GM23338 (cell line): ENCODE measurements at regions not wholly inside any gene's neighbourhood (a gene's known extent, or its start where the extent isn't known, plus 50 kb on each side); places are given as distances from the start of the nearest gene placed in this dataset.

ENCODE experiments used
- ATAC-seq: fragments of 200-7000 bp; cut with Tn5 transposase; 3 replicates; pipeline ENCODE4 v1.9.1; 2020
- DNase-seq: peaks from one replicate; pipeline ENCODE4 v3.0.0-alpha.2; 2015; ENCODE audit warnings: low spot score
- H2AFZ ChIP-seq: fragments of 200-600 bp; sonication (generic); 2 replicates; pipeline ENCODE4 v1.8.0; 2016; ENCODE audit warnings: antibody characterized with exemption, mild to moderate bottlenecking, moderate library complexity
- H3F3A ChIP-seq: fragments of 200-600 bp; sonication (generic); replicated peaks from 2 replicates; pipeline ENCODE4 v1.8.0; 2017; ENCODE audit warnings: antibody characterized with exemption, mixed run types, low read depth
- H3K27ac ChIP-seq: fragments of 200-600 bp; sonication (generic); 2 replicates; pipeline ENCODE4 v1.6.1; 2016; ENCODE audit warnings: low read depth
- H3K27me3 ChIP-seq: fragments of 200-600 bp; sonication (generic); 2 replicates; pipeline ENCODE4 v1.8.0; 2016; ENCODE audit warnings: mild to moderate bottlenecking, mixed run types, moderate library complexity; ENCODE audit not compliant: insufficient read depth
- H3K36me3 ChIP-seq: fragments of 200-600 bp; sonication (generic); 2 replicates; pipeline ENCODE4 v1.8.0; 2016; ENCODE audit warnings: mild to moderate bottlenecking; ENCODE audit not compliant: insufficient read depth
- H3K4me1 ChIP-seq: fragments of 200-600 bp; sonication (generic); 2 replicates; pipeline ENCODE4 v1.8.0; 2016; ENCODE audit warnings: mild to moderate bottlenecking, moderate library complexity; ENCODE audit not compliant: insufficient read depth
- H3K4me2 ChIP-seq: fragments of 200-600 bp; sonication (generic); 2 replicates; pipeline ENCODE4 v1.7.1; 2017; ENCODE audit warnings: mixed run types
- H3K4me3 ChIP-seq: fragments of 200-600 bp; sonication (generic); 2 replicates; pipeline ENCODE4 v1.6.1; 2016; ENCODE audit warnings: mixed run types
- H3K79me2 ChIP-seq: fragments of 200-600 bp; sonication (generic); replicated peaks from 2 replicates; pipeline ENCODE4 v1.8.0; 2017; ENCODE audit warnings: mild to moderate bottlenecking; ENCODE audit not compliant: insufficient read depth
- H3K9me2 ChIP-seq: fragments of 200-600 bp; sonication (generic); 2 replicates; pipeline ENCODE4 v1.8.0; 2017; ENCODE audit not compliant: insufficient read depth
- H4K20me1 ChIP-seq: fragments of 200-600 bp; sonication (generic); replicated peaks from 2 replicates; pipeline ENCODE4 v1.8.0; 2017; ENCODE audit warnings: mild to moderate bottlenecking; ENCODE audit not compliant: insufficient read depth
- H3K27ac Mint-ChIP-seq: 2 replicates; pipeline ENCODE4 v1.8.0; 2020; ENCODE audit warnings: inconsistent platforms, mild to moderate bottlenecking, moderate library complexity, mixed read lengths
- H3K27me3 Mint-ChIP-seq: 3 replicates; pipeline ENCODE4 v1.8.0; 2022; ENCODE audit warnings: low read depth, mild to moderate bottlenecking, moderate library complexity, mixed read lengths, inconsistent platforms; ENCODE audit not compliant: insufficient read depth, poor library complexity
- H3K36me3 Mint-ChIP-seq: 3 replicates; pipeline ENCODE4 v1.8.0; 2021; ENCODE audit warnings: low read depth, mild to moderate bottlenecking, inconsistent platforms, moderate library complexity, mixed read lengths
- H3K4me1 Mint-ChIP-seq: 3 replicates; pipeline ENCODE4 v1.8.0; 2020; ENCODE audit warnings: mild to moderate bottlenecking, inconsistent platforms, mixed read lengths
- H3K4me3 Mint-ChIP-seq: 3 replicates; pipeline ENCODE4 v1.8.0; 2021; ENCODE audit warnings: moderate library complexity, mild to moderate bottlenecking, inconsistent platforms, mixed read lengths
- H3K9me3 Mint-ChIP-seq: 3 replicates; pipeline ENCODE4 v1.8.0; 2020; ENCODE audit warnings: moderate library complexity, mild to moderate bottlenecking, inconsistent platforms, mixed read lengths
- EZH2 ChIP-seq: fragments of 200-600 bp; sonication (generic); IDR thresholded peaks from one replicate; pipeline ENCODE4 v1.8.0; 2017; ENCODE audit warnings: antibody characterized with exemption, mild to moderate bottlenecking, low read depth; ENCODE audit not compliant: unreplicated experiment
- EZH2phosphoT487 ChIP-seq: fragments of 200-600 bp; sonication (generic); IDR thresholded peaks from one replicate; pipeline ENCODE4 v1.8.1; 2018; ENCODE audit warnings: antibody characterized with exemption; ENCODE audit not compliant: unreplicated experiment
- REST ChIP-seq: IDR thresholded peaks from one replicate; pipeline ENCODE4 v1.6.1; 2018; ENCODE audit warnings: antibody characterized with exemption; ENCODE audit not compliant: unreplicated experiment
- STAT1 ChIP-seq: IDR thresholded peaks from one replicate; pipeline ENCODE4 v1.6.1; 2016; ENCODE audit warnings: antibody characterized with exemption; ENCODE audit not compliant: unreplicated experiment
- ZNF114 ChIP-seq: fragments of 250-450 bp; sonication (Bioruptor Pico); IDR thresholded peaks from 2 replicates; pipeline ENCODE4 v1.5.0; 2020; ENCODE audit warnings: mild to moderate bottlenecking, moderate library complexity
- TF ChIP-seq, protein P1 (sequence below): IDR thresholded peaks from 2 replicates; pipeline ENCODE4 v1.6.1; 2016; ENCODE audit warnings: antibody characterized with exemption

DNA sequence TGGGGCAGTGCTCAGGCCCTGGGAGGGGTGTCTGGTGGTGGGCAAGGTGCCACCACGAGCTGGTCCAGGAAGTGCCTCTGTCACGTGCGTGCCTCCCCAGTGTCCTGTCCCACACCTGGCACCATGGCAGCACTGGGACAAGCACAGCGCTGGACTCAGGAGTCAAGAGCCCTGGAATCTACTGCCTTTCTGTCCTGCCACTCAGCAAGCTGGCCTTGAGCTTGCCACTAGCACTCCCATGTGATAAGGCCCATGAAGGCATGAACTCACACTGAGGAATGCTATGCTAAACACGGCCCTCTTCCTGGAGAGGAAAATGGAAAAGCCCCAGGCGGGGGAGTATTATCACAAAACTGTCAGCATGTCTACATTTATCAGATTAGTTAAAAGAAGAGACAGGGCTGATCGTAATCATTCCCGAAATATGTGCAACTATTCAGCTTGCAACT lies 50.7 kb upstream of the SLC35C1 start:
- Mint-ChIP-seq H3K9me3 (no peaks in the 10 kb centered on the region; the same call in 2 of the 3 replicates), H3K4me1 (peaks cover 55% of the 10 kb centered on the region), H3K27ac (no peak overlapping the region), H3K36me3 (no peaks in the 10 kb centered on the region), H3K4me3 (no peak overlapping the region), H3K27me3 (peaks cover 7% of the 10 kb centered on the region)
- Histone ChIP-seq H3K79me2 (no peaks in the 10 kb centered on the region), H3K27me3 (no peaks in the 10 kb centered on the region), H3K4me3 (no peak overlapping the region), H3K9me2 (no peaks in the 10 kb centered on the region), H3K4me2 (no peak overlapping the region), H4K20me1 (no peaks in the 10 kb centered on the region), H3K36me3 (no peaks in the 10 kb centered on the region), H3K4me1 (peaks cover 14% of the 10 kb centered on the region; the same call in 1 of the 2 replicates), H3F3A (0 out of 2 replicates have a peak, but pooled peaks cover 3% of the 10 kb centered on the region), H3K27ac (no peak overlapping the region), H2AFZ (no peak overlapping the region; the same call in 1 of the 2 replicates)
- TF ChIP-seq EZH2 = no peak
- no peak for TF ChIP-seq REST
- TF ChIP-seq, protein P1, sequence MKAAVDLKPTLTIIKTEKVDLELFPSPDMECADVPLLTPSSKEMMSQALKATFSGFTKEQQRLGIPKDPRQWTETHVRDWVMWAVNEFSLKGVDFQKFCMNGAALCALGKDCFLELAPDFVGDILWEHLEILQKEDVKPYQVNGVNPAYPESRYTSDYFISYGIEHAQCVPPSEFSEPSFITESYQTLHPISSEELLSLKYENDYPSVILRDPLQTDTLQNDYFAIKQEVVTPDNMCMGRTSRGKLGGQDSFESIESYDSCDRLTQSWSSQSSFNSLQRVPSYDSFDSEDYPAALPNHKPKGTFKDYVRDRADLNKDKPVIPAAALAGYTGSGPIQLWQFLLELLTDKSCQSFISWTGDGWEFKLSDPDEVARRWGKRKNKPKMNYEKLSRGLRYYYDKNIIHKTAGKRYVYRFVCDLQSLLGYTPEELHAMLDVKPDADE = no peak
- no peak for TF ChIP-seq STAT1
- TF ChIP-seq ZNF114 (CRISPR knock-in tag) = no peak
- no peak for TF ChIP-seq EZH2phosphoT487
- ATAC-seq (no peak), DNase-seq (peak; percentile 11)

DNA sequence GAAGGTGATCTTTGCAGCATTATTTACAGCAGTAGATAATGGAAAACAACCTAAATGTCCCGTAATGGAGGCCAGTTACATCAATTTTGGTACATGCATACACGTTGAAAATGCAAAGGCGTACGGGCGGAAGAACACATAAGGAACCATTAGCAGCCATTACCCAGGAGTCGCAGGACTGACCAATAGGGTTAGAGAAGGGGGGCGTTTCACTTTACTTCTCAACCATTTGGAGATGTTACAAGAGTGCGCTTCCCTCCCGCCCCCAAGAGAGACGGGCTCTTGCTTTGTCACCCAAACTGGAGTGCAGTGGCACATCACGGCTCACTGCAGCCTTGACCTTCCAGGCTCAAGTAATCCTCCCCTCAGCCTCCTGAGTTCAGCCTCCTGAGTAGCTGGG lies 52.8 kb upstream of the SLC35C1 start:
- Histone ChIP-seq H3K27ac (no peak overlapping the region), H3K4me3 (no peak overlapping the region), H4K20me1 (no peaks in the 10 kb centered on the region), H3K4me2 (no peak overlapping the region), H2AFZ (no peak overlapping the region), H3F3A (0 out of 2 replicates have a peak, but pooled peaks cover 3% of the 10 kb centered on the region), H3K4me1 (peaks cover 12% of the 10 kb centered on the region; the same call in 1 of the 2 replicates), H3K79me2 (no peaks in the 10 kb centered on the region), H3K36me3 (no peaks in the 10 kb centered on the region), H3K27me3 (no peaks in the 10 kb centered on the region), H3K9me2 (no peaks in the 10 kb centered on the region)
- H3K4me3 Mint-ChIP-seq = no peak overlapping the region
- peaks cover 7% of the 10 kb centered on the region for H3K27me3 Mint-ChIP-seq
- DNase-seq = no peak
- ATAC-seq = no peak
- H3K27ac Mint-ChIP-seq = no peak overlapping the region
- no peaks in the 10 kb centered on the region for H3K36me3 Mint-ChIP-seq
- no peaks in the 10 kb centered on the region; the same call in 2 of the 3 replicates for H3K9me3 Mint-ChIP-seq
- TF ChIP-seq STAT1 = no peak
- H3K4me1 Mint-ChIP-seq = peaks cover 50% of the 10 kb centered on the region
